Left lung (tissue), 4 donors: ENCODE measurements at regions not wholly inside any gene's neighbourhood (a gene's known extent, or its start where the extent isn't known, plus 50 kb on each side); places are given as distances from the start of the nearest gene placed in this dataset.

ENCODE experiments used
- ATAC-seq: fragments of 200-7000 bp; cut with Tn5 transposase; one replicate; pipeline ENCODE4 v1.9.1; 2020; ENCODE audit warnings: moderate library complexity
- DNase-seq, 4 donors: peaks; one replicate each; pipeline ENCODE4 v3.0.0-alpha.2; 2013 to 2020
- H3K27ac ChIP-seq, 2 donors: fragments of 200-600 bp; sonication (generic) in 1 of 2; one replicate each; pipeline versions ENCODE4 v1.5.0 to v1.8.0; 2020 to 2021
- H3K27me3 ChIP-seq, 2 donors: fragments of 200-600 bp; sonication (generic) in 1 of 2; one replicate each; pipeline versions ENCODE4 v1.5.0 to v1.8.0; 2020 to 2021
- H3K36me3 ChIP-seq, 2 donors: fragments of 200-600 bp; sonication (generic) in 1 of 2; one replicate each; pipeline versions ENCODE4 v1.5.0 to v1.8.0; 2020 to 2021
- H3K4me1 ChIP-seq, 2 donors: fragments of 200-600 bp; one replicate each; pipeline ENCODE4 v1.8.0; 2021
- H3K4me3 ChIP-seq, 2 donors: fragments of 200-600 bp; sonication (generic) in 1 of 2; one replicate each; pipeline versions ENCODE4 v1.5.0 to v1.8.0; 2020 to 2021; ENCODE audit warnings: mild to moderate bottlenecking in 1 of 2
- H3K9me3 ChIP-seq, 2 donors: fragments of 200-600 bp; sonication (generic) in 1 of 2; one replicate each; pipeline versions ENCODE4 v1.5.0 to v1.8.0; 2020 to 2021
- intact Hi-C, 2 donors: fragments of 100-400 bp; cut with DNase I; formaldehyde crosslinking; loops; one replicate each; pipeline versions ENCODE4 v1.11.2 to v1.14.2; 2022
- TF ChIP-seq, protein P1 (sequence below), 2 donors: fragments of 200-600 bp; sonication (generic) in 1 of 2; IDR thresholded peaks; one replicate each; pipeline versions ENCODE4 v1.5.0 to v1.8.0; 2021; ENCODE audit warnings: antibody characterized with exemption in 2 of 2
- donor health status: DM: no; HTN: yes; CAD: no.
- donor health status: DM: no; HTN: no; CAD: no.

DNA sequence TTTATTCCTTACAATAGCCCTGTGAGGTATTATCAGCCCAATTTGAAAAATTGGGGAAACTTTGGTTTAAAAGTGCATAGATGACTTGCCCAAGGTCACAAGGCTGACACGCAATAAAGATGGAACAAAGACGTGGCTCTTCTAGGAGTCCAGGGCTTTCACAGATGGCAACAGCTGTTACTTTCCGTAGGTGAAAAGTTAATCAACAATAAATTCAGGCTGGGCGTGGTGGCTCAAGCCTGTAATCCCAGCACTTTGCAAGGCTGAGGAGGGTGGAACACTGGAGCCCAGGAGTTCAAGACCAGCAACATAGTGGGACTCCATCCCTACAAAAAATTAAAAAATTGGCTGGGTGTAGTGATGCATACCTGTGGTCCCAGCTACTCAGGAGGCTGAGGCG is 87.8 kb upstream of the ATF3 start:
- TF ChIP-seq, protein P1, sequence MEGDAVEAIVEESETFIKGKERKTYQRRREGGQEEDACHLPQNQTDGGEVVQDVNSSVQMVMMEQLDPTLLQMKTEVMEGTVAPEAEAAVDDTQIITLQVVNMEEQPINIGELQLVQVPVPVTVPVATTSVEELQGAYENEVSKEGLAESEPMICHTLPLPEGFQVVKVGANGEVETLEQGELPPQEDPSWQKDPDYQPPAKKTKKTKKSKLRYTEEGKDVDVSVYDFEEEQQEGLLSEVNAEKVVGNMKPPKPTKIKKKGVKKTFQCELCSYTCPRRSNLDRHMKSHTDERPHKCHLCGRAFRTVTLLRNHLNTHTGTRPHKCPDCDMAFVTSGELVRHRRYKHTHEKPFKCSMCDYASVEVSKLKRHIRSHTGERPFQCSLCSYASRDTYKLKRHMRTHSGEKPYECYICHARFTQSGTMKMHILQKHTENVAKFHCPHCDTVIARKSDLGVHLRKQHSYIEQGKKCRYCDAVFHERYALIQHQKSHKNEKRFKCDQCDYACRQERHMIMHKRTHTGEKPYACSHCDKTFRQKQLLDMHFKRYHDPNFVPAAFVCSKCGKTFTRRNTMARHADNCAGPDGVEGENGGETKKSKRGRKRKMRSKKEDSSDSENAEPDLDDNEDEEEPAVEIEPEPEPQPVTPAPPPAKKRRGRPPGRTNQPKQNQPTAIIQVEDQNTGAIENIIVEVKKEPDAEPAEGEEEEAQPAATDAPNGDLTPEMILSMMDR (IDR thresholded peaks at IDR 0.05) = no peak
- H3K27me3 ChIP-seq = peaks cover 2 to 19% of the 10 kb centered on the region in 2 donors
- DNase-seq (no peak), ATAC-seq (no peak)
- H3K36me3 ChIP-seq = no peaks in the 10 kb centered on the region
- intact Hi-C loops = no loop called here
- no peaks in the 10 kb centered on the region for H3K4me1 ChIP-seq
- H3K4me3 ChIP-seq = no peak overlapping the region
- no peak overlapping the region for H3K27ac ChIP-seq
- no peaks in the 10 kb centered on the region for H3K9me3 ChIP-seq

DNA sequence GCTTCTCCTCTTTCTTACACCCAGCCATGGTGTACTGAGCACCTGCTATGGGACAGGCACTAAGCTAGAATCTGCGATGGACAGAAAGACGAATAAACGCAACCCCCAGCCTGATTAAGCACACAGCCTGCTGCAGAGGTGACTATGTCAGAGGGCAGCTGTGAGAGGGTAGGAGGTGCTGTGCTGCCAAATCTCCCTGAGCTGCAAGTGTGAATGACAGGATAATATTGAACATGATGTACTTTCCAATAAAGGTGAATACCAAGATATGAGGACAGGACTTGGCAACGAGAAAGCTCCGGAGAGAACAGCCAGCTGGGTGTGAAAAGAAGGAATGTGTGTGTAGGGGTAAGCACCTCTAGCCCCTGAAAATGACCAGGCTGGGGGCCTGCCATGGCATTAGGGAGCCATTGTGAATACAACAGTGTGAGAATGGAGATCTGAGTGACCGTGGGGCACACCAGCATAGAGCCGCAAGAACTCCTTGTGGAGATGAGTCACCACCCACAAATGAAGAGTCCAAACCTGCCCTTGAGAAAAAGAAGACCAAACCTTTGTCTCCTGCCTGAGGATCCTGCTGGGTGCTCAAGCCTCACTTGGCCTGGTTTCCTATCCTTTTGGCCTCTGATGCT is 83.0 kb upstream of the ATF3 start:
- ATAC-seq (no peak), DNase-seq (no peak)
- Histone ChIP-seq H3K36me3 (no peaks in the 10 kb centered on the region), H3K9me3 (no peaks in the 10 kb centered on the region), H3K4me1 (no peaks in the 10 kb centered on the region), H3K27me3 (no peaks in the 10 kb centered on the region), H3K27ac (no peak overlapping the region), H3K4me3 (no peak overlapping the region)
- TF ChIP-seq, protein P1 (IDR thresholded peaks at IDR 0.05) = no peak
- intact Hi-C loops = no loop called here

DNA sequence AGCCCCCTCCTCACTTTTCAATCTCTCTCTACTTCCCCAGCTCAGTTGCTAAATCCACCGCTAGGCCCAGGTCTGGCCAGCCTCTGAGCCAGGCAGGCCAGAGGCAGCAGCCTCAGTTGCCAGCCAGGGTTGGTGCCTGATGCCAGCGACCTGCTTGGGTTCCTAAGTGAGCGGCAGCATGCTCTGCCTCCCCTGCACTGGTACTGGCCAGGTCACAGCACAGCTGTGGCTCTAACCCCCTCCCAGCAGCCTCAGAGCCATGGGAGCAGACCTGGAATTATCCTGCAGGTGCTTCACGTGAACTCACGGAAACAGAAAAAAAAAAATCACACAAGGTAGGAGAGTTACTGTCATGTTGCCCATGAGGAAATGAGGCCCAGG is 82.5 kb upstream of the ATF3 start:
- ATAC-seq = no peak
- intact Hi-C loops = no loop called here
- no peak for DNase-seq
- Histone ChIP-seq H3K4me3 (no peak overlapping the region), H3K4me1 (no peaks in the 10 kb centered on the region), H3K27me3 (no peaks in the 10 kb centered on the region), H3K27ac (no peak overlapping the region), H3K9me3 (no peaks in the 10 kb centered on the region), H3K36me3 (no peaks in the 10 kb centered on the region)
- TF ChIP-seq, protein P1 (IDR thresholded peaks at IDR 0.05) = no peak

DNA sequence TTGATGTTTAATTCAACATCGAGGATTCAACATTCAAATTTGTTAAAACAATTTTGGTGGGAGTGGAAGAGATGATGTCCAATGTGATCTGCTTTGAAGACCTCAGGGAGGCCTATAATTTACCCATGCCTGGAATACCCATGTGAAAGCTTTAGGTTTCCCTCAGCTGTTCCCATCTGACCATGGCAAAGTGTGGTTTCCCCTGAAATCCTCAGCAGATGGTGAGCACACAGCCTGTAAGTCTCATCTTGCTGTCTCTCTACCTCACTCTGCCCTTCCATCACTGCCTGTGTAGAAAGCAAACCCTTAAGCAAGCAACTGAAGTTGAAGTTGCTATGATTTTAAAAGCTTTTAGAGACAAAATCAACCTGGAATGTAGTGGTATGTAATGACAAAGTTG is 80.1 kb upstream of the ATF3 start:
- intact Hi-C loops = no loop called here
- TF ChIP-seq, protein P1 (IDR thresholded peaks at IDR 0.05) = no peak
- no peak overlapping the region for H3K27ac ChIP-seq
- no peak overlapping the region for H3K4me3 ChIP-seq
- ATAC-seq = no peak
- DNase-seq = no peak
- H3K36me3 ChIP-seq = no peaks in the 10 kb centered on the region
- no peaks in the 10 kb centered on the region for H3K4me1 ChIP-seq
- no peaks in the 10 kb centered on the region for H3K9me3 ChIP-seq
- no peaks in the 10 kb centered on the region for H3K27me3 ChIP-seq

DNA sequence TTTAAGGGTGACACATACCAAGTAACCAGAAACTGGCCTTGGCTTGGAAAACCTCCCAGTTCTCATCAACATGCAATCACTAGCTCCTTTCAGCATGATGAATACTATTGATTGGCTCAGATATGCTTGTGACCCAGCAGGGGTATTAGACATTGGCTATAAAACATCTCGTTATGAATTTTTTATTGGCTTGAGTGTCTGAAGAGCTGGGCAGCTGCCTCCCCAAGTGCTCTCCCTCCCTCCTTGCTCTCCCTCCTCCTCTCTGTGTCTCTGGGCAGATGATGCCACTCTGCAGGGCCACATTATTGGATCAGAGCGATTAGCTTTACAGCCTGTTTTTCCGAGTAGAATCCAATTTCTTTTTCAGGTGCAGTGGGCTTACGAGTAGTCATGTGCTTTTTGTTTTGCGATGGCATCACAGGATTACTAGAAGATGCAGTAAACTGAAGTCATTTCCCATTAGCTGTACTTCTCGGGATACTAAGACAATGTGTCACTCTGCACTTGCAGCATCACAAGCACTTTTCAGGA is 79.3 kb upstream of the ATF3 start:
- no peak for DNase-seq
- ATAC-seq = no peak
- H3K9me3 ChIP-seq = no peaks in the 10 kb centered on the region
- H3K27me3 ChIP-seq = no peaks in the 10 kb centered on the region
- no peaks in the 10 kb centered on the region for H3K4me1 ChIP-seq
- TF ChIP-seq, protein P1 (IDR thresholded peaks at IDR 0.05) = no peak
- intact Hi-C loops = no loop called here
- no peak overlapping the region for H3K27ac ChIP-seq
- H3K4me3 ChIP-seq = no peak overlapping the region
- no peaks in the 10 kb centered on the region for H3K36me3 ChIP-seq
